Transverse colon (tissue), 4 donors: ENCODE measurements at regions not wholly inside any gene's neighbourhood (a gene's known extent, or its start where the extent isn't known, plus 50 kb on each side); places are given as distances from the start of the nearest gene placed in this dataset.

Source experiments
- CTCF ChIP-seq, 5 experiments: fragments of 200-600 bp in 3 of 5; fragments of 450-650 bp in 2 of 5; sonication (generic) in 3 of 5; IDR thresholded peaks; 1 replicate in 2 of 5; 2 replicates in 3 of 5; pipeline ENCODE4 v1.5.1; 2016 to 2017; ENCODE audit warnings: antibody characterized with exemption in 5 of 5, inconsistent platforms in 3 of 5, mild to moderate bottlenecking in 2 of 5, moderate library complexity in 1 of 5
- EP300 ChIP-seq: sonication (generic); formaldehyde crosslinking; IDR thresholded peaks from one replicate; pipeline ENCODE4 v1.6.1; 2017; ENCODE audit warnings: antibody characterized with exemption, low read depth
- POLR2A ChIP-seq: fragments of 450-650 bp; IDR thresholded peaks from one replicate; pipeline ENCODE4 v1.6.1; 2016; ENCODE audit warnings: antibody characterized with exemption, mild to moderate bottlenecking, moderate library complexity
- POLR2AphosphoS5 ChIP-seq, 3 donors: sonication (generic); formaldehyde crosslinking; IDR thresholded peaks; one replicate each; pipeline ENCODE4 v1.6.1; 2016; ENCODE audit warnings: antibody characterized with exemption in 3 of 3

- no peak for TF ChIP-seq POLR2AphosphoS5 (IDR thresholded peaks at IDR 0.05)
- no peak for TF ChIP-seq EP300
- no peak for TF ChIP-seq POLR2A
- TF ChIP-seq CTCF (IDR thresholded peaks at IDR 0.05) = no peak
Measured at GRCh38 chr2:104406261-104406726, 447.6 kb upstream of the POU3F3 start.
